GM12874 (cell line): ENCODE measurements at regions not wholly inside any gene's neighbourhood (a gene's known extent, or its start where the extent isn't known, plus 50 kb on each side); places are given as distances from the start of the nearest gene placed in this dataset.
A peak's percentile ranks its signal among the peaks of the same experiment; 100 is the strongest.

Source experiments
- CTCF ChIP-seq: IDR thresholded peaks from 2 replicates; pipeline ENCODE4 v1.5.1; 2011; ENCODE audit warnings: low read depth, mild to moderate bottlenecking, control low read depth, low read length, moderate library complexity; ENCODE audit not compliant: insufficient read depth

- TF ChIP-seq CTCF, result peak; percentile 77
Measured at GRCh38 chr2:23199115-23199918, 185.7 kb upstream of the KLHL29 start.

GRCh38 chr2:23200068-23200786 lies 184.8 kb upstream of the KLHL29 start:
- no peak for TF ChIP-seq CTCF

GRCh38 chr2:23200787-23201114 lies 184.2 kb upstream of the KLHL29 start:
- TF ChIP-seq CTCF, result no peak

- no peak for TF ChIP-seq CTCF
Measured at GRCh38 chr2:23203383-23203782, 181.6 kb upstream of the KLHL29 start.

GRCh38 chr2:23204685-23205242 lies 180.2 kb upstream of the KLHL29 start:
- TF ChIP-seq CTCF, result no peak

GRCh38 chr2:23206650-23207049 lies 178.3 kb upstream of the KLHL29 start:
- TF ChIP-seq CTCF, result no peak

GRCh38 chr2:23207871-23208270 lies 177.1 kb upstream of the KLHL29 start:
- no peak for TF ChIP-seq CTCF
